ENCODE measurements at regions not wholly inside any gene's neighbourhood (a gene's known extent, or its start where the extent isn't known, plus 50 kb on each side); places are given as distances from the start of the nearest gene placed in this dataset.

GRCh38 chr18:52220062-52220591 lies 119.9 kb upstream of the DCC start:
- TF ChIP-seq CTCF (IDR thresholded peaks at IDR 0.05): no peak
- no peak for TF ChIP-seq POLR2A (IDR thresholded peaks at IDR 0.05)
- TF ChIP-seq POLR2AphosphoS5 (IDR thresholded peaks at IDR 0.05): no peak
- Histone ChIP-seq H3K9me3 (no peaks in the 10 kb centered on the region), H3K27me3 (replicated peaks; ENCODE audit: insufficient read depth) (no peaks in the 10 kb centered on the region), H3K4me1 (replicated peaks) (no peaks in the 10 kb centered on the region), H3K27ac (no peak overlapping the region), H3K4me3 (no peak overlapping the region), H3K36me3 (no peaks in the 10 kb centered on the region)
- intact Hi-C loops (cut with DNase I): no loop called here
- no peak for DNase-seq (ENCODE audit: low spot score)
- 94% methylated on average over 1 of the region's 1 CpG for WGBS

GRCh38 chr18:52222211-52222610 lies 117.8 kb upstream of the DCC start:
- 70% methylated on average over 2 of the region's 2 CpGs for WGBS
- intact Hi-C loops (cut with DNase I): no loop called here
- H3K4me3 ChIP-seq: no peak overlapping the region

GRCh38 chr18:52227536-52227935 lies 112.5 kb upstream of the DCC start:
- no peaks in the 10 kb centered on the region for H3K4me1 ChIP-seq (replicated peaks)
- intact Hi-C loops (cut with DNase I): no loop called here

More at GRCh38 chr18:52222211-52222610, 117.8 kb upstream of the DCC start:
- Histone ChIP-seq H3K27ac (no peak overlapping the region), H3K9me3 (no peaks in the 10 kb centered on the region), H3K36me3 (no peaks in the 10 kb centered on the region), H3K27me3 (replicated peaks; ENCODE audit: insufficient read depth) (no peaks in the 10 kb centered on the region), H3K4me1 (replicated peaks) (no peaks in the 10 kb centered on the region)
- no peak for DNase-seq (ENCODE audit: low spot score)
- no peak for TF ChIP-seq CTCF (IDR thresholded peaks at IDR 0.05)
- TF ChIP-seq POLR2A (IDR thresholded peaks at IDR 0.05): no peak
- no peak for TF ChIP-seq POLR2AphosphoS5 (IDR thresholded peaks at IDR 0.05)

GRCh38 chr18:52228166-52228565 lies 111.8 kb upstream of the DCC start:
- Histone ChIP-seq H3K27ac (no peak overlapping the region), H3K36me3 (no peaks in the 10 kb centered on the region), H3K27me3 (replicated peaks; ENCODE audit: insufficient read depth) (no peaks in the 10 kb centered on the region), H3K4me3 (no peak overlapping the region), H3K9me3 (no peaks in the 10 kb centered on the region), H3K4me1 (replicated peaks) (no peaks in the 10 kb centered on the region)
- DNase-seq (ENCODE audit: low spot score): no peak
- TF ChIP-seq POLR2A (IDR thresholded peaks at IDR 0.05): no peak
- no peak for TF ChIP-seq POLR2AphosphoS5 (IDR thresholded peaks at IDR 0.05)
- no peak for TF ChIP-seq CTCF (IDR thresholded peaks at IDR 0.05)
- intact Hi-C loops (cut with DNase I): no loop called here
- WGBS: 72% methylated on average over 3 of the region's 3 CpGs

More at GRCh38 chr18:52227536-52227935, 112.5 kb upstream of the DCC start:
- 94% methylated on average over 4 of the region's 4 CpGs for WGBS
- Histone ChIP-seq H3K36me3 (no peaks in the 10 kb centered on the region), H3K27me3 (replicated peaks; ENCODE audit: insufficient read depth) (no peaks in the 10 kb centered on the region), H3K9me3 (no peaks in the 10 kb centered on the region), H3K4me3 (no peak overlapping the region), H3K27ac (no peak overlapping the region)
- DNase-seq (ENCODE audit: low spot score): no peak
- TF ChIP-seq POLR2AphosphoS5 (IDR thresholded peaks at IDR 0.05) (no peak), POLR2A (IDR thresholded peaks at IDR 0.05) (no peak), CTCF (IDR thresholded peaks at IDR 0.05) (no peak)

GRCh38 chr18:52236131-52236530 lies 103.9 kb upstream of the DCC start:
- Histone ChIP-seq H3K4me1 (replicated peaks) (no peaks in the 10 kb centered on the region), H3K4me3 (no peak overlapping the region), H3K27me3 (replicated peaks; ENCODE audit: insufficient read depth) (no peaks in the 10 kb centered on the region), H3K9me3 (no peaks in the 10 kb centered on the region), H3K27ac (no peak overlapping the region), H3K36me3 (no peaks in the 10 kb centered on the region)
- intact Hi-C loops (cut with DNase I): no loop called here
- WGBS: 41% methylated on average over 1 of the region's 1 CpG
- DNase-seq (ENCODE audit: low spot score): no peak
- TF ChIP-seq CTCF (IDR thresholded peaks at IDR 0.05): no peak
- TF ChIP-seq POLR2AphosphoS5 (IDR thresholded peaks at IDR 0.05): no peak
- TF ChIP-seq POLR2A (IDR thresholded peaks at IDR 0.05): no peak
